ENCODE measurements at regions not wholly inside any gene's neighbourhood (a gene's known extent, or its start where the extent isn't known, plus 50 kb on each side); places are given as distances from the start of the nearest gene placed in this dataset.

GRCh38 chr13:75132701-75133695 is 349.0 kb downstream of the TBC1D4 start:
- DNase-seq (ENCODE audit: low spot score): no peak

GRCh38 chr13:75129331-75129730 is 352.6 kb downstream of the TBC1D4 start:
- no peak for DNase-seq (ENCODE audit: low spot score)

GRCh38 chr13:75124415-75124814 is 357.6 kb downstream of the TBC1D4 start:
- no peak for DNase-seq (ENCODE audit: low spot score)

GRCh38 chr13:75123428-75123827 is 358.5 kb downstream of the TBC1D4 start:
- no peak for DNase-seq (ENCODE audit: low spot score)

- no peak for DNase-seq (ENCODE audit: low spot score)
These were observed 361.9 kb downstream of the TBC1D4 start for GRCh38 chr13:75120085-75120484.

- no peak for DNase-seq (ENCODE audit: low spot score)
These were observed 366.8 kb downstream of the TBC1D4 start for GRCh38 chr13:75115171-75115570.

GRCh38 chr13:75103976-75104375 is 378.0 kb downstream of the TBC1D4 start:
- no peak for DNase-seq (ENCODE audit: low spot score)

GRCh38 chr13:75102001-75102716 is 379.8 kb downstream of the TBC1D4 start:
- peak; percentile 25 for DNase-seq (ENCODE audit: low spot score)

GRCh38 chr13:75101348-75101747 is 380.6 kb downstream of the TBC1D4 start:
- DNase-seq (ENCODE audit: low spot score): no peak

- no peak for DNase-seq (ENCODE audit: low spot score)
These were observed 389.8 kb downstream of the TBC1D4 start for GRCh38 chr13:75092143-75092542.

- no peak for DNase-seq (ENCODE audit: low spot score)
These were observed 390.3 kb downstream of the TBC1D4 start for GRCh38 chr13:75091718-75092117.

GRCh38 chr13:75090872-75091615 is 390.9 kb downstream of the TBC1D4 start:
- no peak for DNase-seq (ENCODE audit: low spot score)

- DNase-seq (ENCODE audit: low spot score): no peak
These were observed 393.1 kb downstream of the TBC1D4 start for GRCh38 chr13:75088915-75089314.

GRCh38 chr13:75079226-75079625 is 402.7 kb downstream of the TBC1D4 start:
- DNase-seq (ENCODE audit: low spot score): no peak

GRCh38 chr13:75076476-75076875 is 405.5 kb downstream of the TBC1D4 start:
- DNase-seq (ENCODE audit: low spot score): no peak

GRCh38 chr13:75073786-75074185 is 408.2 kb downstream of the TBC1D4 start:
- DNase-seq (ENCODE audit: low spot score): no peak

GRCh38 chr13:75072891-75073290 is 409.1 kb downstream of the TBC1D4 start:
- DNase-seq (ENCODE audit: low spot score): no peak

- no peak for DNase-seq (ENCODE audit: low spot score)
These were observed 409.6 kb downstream of the TBC1D4 start for GRCh38 chr13:75072368-75072767.

- DNase-seq (ENCODE audit: low spot score): no peak
These were observed 410.2 kb downstream of the TBC1D4 start for GRCh38 chr13:75071796-75072195.

- DNase-seq (ENCODE audit: low spot score): no peak
These were observed 410.6 kb downstream of the TBC1D4 start for GRCh38 chr13:75071395-75071794.

- DNase-seq (ENCODE audit: low spot score): no peak
These were observed 420.1 kb downstream of the TBC1D4 start for GRCh38 chr13:75061909-75062308.

- DNase-seq (ENCODE audit: low spot score): no peak
These were observed 426.7 kb downstream of the TBC1D4 start for GRCh38 chr13:75055296-75055695.
